WTC11 (cell line): ENCODE measurements at regions not wholly inside any gene's neighbourhood (a gene's known extent, or its start where the extent isn't known, plus 50 kb on each side); places are given as distances from the start of the nearest gene placed in this dataset.

ENCODE experiments used
- ATAC-seq: fragments of 200-7000 bp; cut with Tn5 transposase; 2 replicates; pipeline ENCODE4 v1.10.0; 2021; ENCODE audit warnings: mild to moderate bottlenecking, moderate library complexity
- CTCF ChIA-PET: fragments of 300-600 bp; sonication (Branson Sonifier 250); formaldehyde crosslinking; loops from one replicate; lab custom pipeline; 2021; ENCODE audit warnings: antibody characterized with exemption; lab: Charles Lee
- POLR2A ChIA-PET: fragments of 350-600 bp; sonication (Branson Sonifier 250); formaldehyde crosslinking; loops from one replicate; lab custom pipeline; 2021; ENCODE audit warnings: antibody characterized with exemption; lab: Charles Lee
- DNase-seq: peaks from one replicate; pipeline ENCODE4 v3.0.0; 2021; ENCODE audit warnings: low spot score
- H3K27ac Mint-ChIP-seq: 2 replicates; pipeline ENCODE4 v1.8.0; 2021; ENCODE audit warnings: mixed read lengths
- H3K27me3 Mint-ChIP-seq: 2 replicates; pipeline ENCODE4 v1.8.0; 2021; ENCODE audit warnings: low read depth, mild to moderate bottlenecking, moderate library complexity, mixed read lengths
- H3K36me3 Mint-ChIP-seq: 2 replicates; pipeline ENCODE4 v1.8.0; 2021; ENCODE audit warnings: mixed read lengths
- H3K4me1 Mint-ChIP-seq: 2 replicates; pipeline ENCODE4 v1.8.0; 2022; ENCODE audit warnings: mixed read lengths
- H3K4me3 Mint-ChIP-seq: 2 replicates; pipeline ENCODE4 v1.8.0; 2021; ENCODE audit warnings: mild to moderate bottlenecking, moderate library complexity, mixed read lengths
- H3K9me3 Mint-ChIP-seq: 2 replicates; pipeline ENCODE4 v1.8.0; 2021; ENCODE audit warnings: mixed read lengths
- AR ChIP-seq: fragments of 250-450 bp; sonication (Bioruptor Pico); IDR thresholded peaks from 2 replicates; pipeline ENCODE4 v1.9.0; 2021; ENCODE audit warnings: mild to moderate bottlenecking
- EMX1 ChIP-seq: fragments of 250-450 bp; sonication (Bioruptor Pico); IDR thresholded peaks from 2 replicates; pipeline ENCODE4 v1.8.0; 2021; ENCODE audit warnings: mild to moderate bottlenecking
- JUN ChIP-seq: sonication (generic); formaldehyde crosslinking; IDR thresholded peaks from 2 replicates; pipeline ENCODE4 v1.8.0; 2023; ENCODE audit warnings: mild to moderate bottlenecking, missing genetic modification reagents
- KAT7 ChIP-seq: sonication (generic); formaldehyde crosslinking; IDR thresholded peaks from 2 replicates; pipeline ENCODE4 v1.8.1; 2023; ENCODE audit warnings: missing genetic modification reagents, mild to moderate bottlenecking, borderline replicate concordance
- MYBL2 ChIP-seq: sonication (generic); formaldehyde crosslinking; IDR thresholded peaks from 2 replicates; pipeline ENCODE4 v1.8.1; 2023; ENCODE audit warnings: mild to moderate bottlenecking, moderate library complexity, missing genetic modification reagents
- NFE2L1 ChIP-seq: sonication (generic); formaldehyde crosslinking; IDR thresholded peaks from 2 replicates; pipeline ENCODE4 v1.8.1; 2023; ENCODE audit warnings: missing genetic modification reagents
- NR1H2 ChIP-seq: sonication (generic); formaldehyde crosslinking; IDR thresholded peaks from 2 replicates; pipeline ENCODE4 v1.9.0; 2021; ENCODE audit warnings: mild to moderate bottlenecking, moderate library complexity, missing genetic modification reagents
- PRDM15 ChIP-seq: sonication (generic); formaldehyde crosslinking; IDR thresholded peaks from 2 replicates; pipeline ENCODE4 v1.8.0; 2022; ENCODE audit warnings: missing genetic modification reagents
- RORB ChIP-seq: fragments of 250-450 bp; sonication (Bioruptor Pico); IDR thresholded peaks from 2 replicates; pipeline ENCODE4 v1.9.0; 2021; ENCODE audit warnings: mild to moderate bottlenecking
- SP1 ChIP-seq: sonication (generic); formaldehyde crosslinking; conservative IDR thresholded peaks from 2 replicates; pipeline ENCODE4 v1.8.1; 2022; ENCODE audit warnings: missing genetic modification reagents
- TEAD1 ChIP-seq: sonication (generic); formaldehyde crosslinking; IDR thresholded peaks from 2 replicates; pipeline ENCODE4 v1.8.0; 2022; ENCODE audit warnings: mild to moderate bottlenecking, missing genetic modification reagents
- TEAD4 ChIP-seq: sonication (generic); formaldehyde crosslinking; IDR thresholded peaks from 2 replicates; pipeline ENCODE4 v1.8.0; 2022; ENCODE audit warnings: mild to moderate bottlenecking, missing genetic modification reagents
- ZNF121 ChIP-seq: sonication (generic); formaldehyde crosslinking; IDR thresholded peaks from 2 replicates; pipeline ENCODE4 v1.8.0; 2023; ENCODE audit warnings: missing genetic modification reagents
- ZNF219 ChIP-seq: sonication (generic); formaldehyde crosslinking; IDR thresholded peaks from 2 replicates; pipeline ENCODE4 v1.8.0; 2023; ENCODE audit warnings: missing genetic modification reagents, mild to moderate bottlenecking, borderline replicate concordance
- ZNF232 ChIP-seq: sonication (generic); formaldehyde crosslinking; IDR thresholded peaks from 2 replicates; pipeline ENCODE4 v1.8.0; 2022; ENCODE audit warnings: mild to moderate bottlenecking, missing genetic modification reagents
- ZNF396 ChIP-seq: fragments of 250-450 bp; sonication (Bioruptor Pico); IDR thresholded peaks from 2 replicates; pipeline ENCODE4 v1.8.0; 2021; ENCODE audit warnings: mild to moderate bottlenecking, moderate library complexity, borderline replicate concordance
- ZNF512 ChIP-seq: sonication (generic); formaldehyde crosslinking; IDR thresholded peaks from 2 replicates; pipeline ENCODE4 v1.8.1; 2022; ENCODE audit warnings: missing genetic modification reagents, borderline replicate concordance
- ZSCAN18 ChIP-seq: fragments of 250-450 bp; sonication (Bioruptor Pico); IDR thresholded peaks from 2 replicates; pipeline ENCODE4 v2.1.2; 2022; ENCODE audit warnings: mild to moderate bottlenecking, moderate library complexity
- TF ChIP-seq, protein P1 (sequence below): fragments of 250-450 bp; sonication (Bioruptor Pico); IDR thresholded peaks from 2 replicates; pipeline ENCODE4 v1.9.0; 2021; ENCODE audit warnings: moderate library complexity, mild to moderate bottlenecking, inconsistent platforms, borderline replicate concordance
- TF ChIP-seq, protein P2 (sequence below): sonication (generic); formaldehyde crosslinking; IDR thresholded peaks from 2 replicates; pipeline ENCODE4 v1.8.0; 2023; ENCODE audit warnings: missing genetic modification reagents

DNA sequence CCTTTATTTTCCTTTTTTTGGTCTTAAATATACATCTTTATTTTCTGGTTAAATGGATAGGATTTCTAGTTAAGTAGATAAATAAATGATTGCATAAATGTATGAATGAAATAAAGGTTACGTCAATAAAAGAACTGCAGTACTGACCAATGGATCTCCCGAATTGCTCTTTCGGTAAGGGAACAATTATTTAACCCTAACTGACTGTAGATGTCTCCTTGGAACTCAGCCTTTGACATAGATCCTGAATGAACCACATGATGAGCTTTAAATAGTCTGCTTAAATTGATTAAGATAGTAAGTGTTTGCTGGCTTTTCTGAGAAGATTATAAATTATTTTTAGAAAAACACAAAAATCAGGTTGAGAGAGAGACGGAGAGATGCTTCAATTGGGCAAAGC is 391.0 kb upstream of the SYT1 start (continued):
- TF ChIP-seq, protein P1, sequence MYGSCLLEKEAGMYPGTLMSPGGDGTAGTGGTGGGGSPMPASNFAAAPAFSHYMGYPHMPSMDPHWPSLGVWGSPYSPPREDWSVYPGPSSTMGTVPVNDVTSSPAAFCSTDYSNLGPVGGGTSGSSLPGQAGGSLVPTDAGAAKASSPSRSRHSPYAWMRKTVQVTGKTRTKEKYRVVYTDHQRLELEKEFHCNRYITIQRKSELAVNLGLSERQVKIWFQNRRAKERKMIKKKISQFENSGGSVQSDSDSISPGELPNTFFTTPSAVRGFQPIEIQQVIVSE (CRISPR knock-in tag): no peak
- no peak for TF ChIP-seq NR1H2 (CRISPR knock-in tag)
- TF ChIP-seq SP1 (CRISPR knock-in tag): no peak

GRCh38 chr12:78483767-78484315 is 380.7 kb upstream of the SYT1 start:
- DNase-seq (no peak), ATAC-seq (no peak; the same call in 1 of the 2 replicates)
- H3K36me3 Mint-ChIP-seq: no peaks in the 10 kb centered on the region; the same call in 1 of the 2 replicates
- H3K4me1 Mint-ChIP-seq: peaks cover 6% of the 10 kb centered on the region; the same call in 1 of the 2 replicates
- H3K9me3 Mint-ChIP-seq: peaks cover 16% of the 10 kb centered on the region
- H3K27me3 Mint-ChIP-seq: no peaks in the 10 kb centered on the region
- ChIA-PET POLR2A (interaction anchor here (0.6 kb wide), 1 partner anchor 837 kb away, joined by 3 read pairs; no protein-coding TSS in a partner anchor), CTCF (interaction anchor here (0.7 to 1.0 kb wide), 3 partner anchors 10 to 182 kb away, joined by 3 read pairs; no protein-coding TSS in a partner anchor)
- H3K4me3 Mint-ChIP-seq: no peak overlapping the region
- no peak for TF ChIP-seq PRDM15 (CRISPR knock-in tag)
- no peak for TF ChIP-seq ZNF232 (CRISPR knock-in tag)
- TF ChIP-seq ZSCAN18 (CRISPR knock-in tag): no peak
- TF ChIP-seq MYBL2 (CRISPR knock-in tag): no peak
- no peak overlapping the region for H3K27ac Mint-ChIP-seq

DNA sequence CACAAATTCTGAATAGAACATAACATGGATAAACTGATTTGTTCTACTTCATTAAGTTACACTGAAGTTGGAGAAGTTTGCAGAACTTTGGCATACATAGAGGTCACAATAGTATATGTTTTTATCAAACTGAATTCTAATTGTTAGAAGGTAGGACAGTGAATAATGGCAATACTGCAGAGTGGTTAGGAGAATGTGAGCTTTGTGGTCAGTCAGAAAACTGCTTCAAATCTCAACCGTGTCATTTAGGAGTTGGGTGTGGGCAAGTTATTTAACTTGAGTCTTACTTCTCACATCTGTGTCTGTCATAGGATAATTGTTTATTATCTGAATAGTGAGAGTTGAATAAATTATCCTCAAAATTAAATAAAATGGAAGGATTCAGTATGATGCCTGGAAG is 374.6 kb upstream of the SYT1 start:
- Mint-ChIP-seq H3K36me3 (no peaks in the 10 kb centered on the region; the same call in 1 of the 2 replicates), H3K4me3 (no peak overlapping the region), H3K27me3 (no peaks in the 10 kb centered on the region), H3K27ac (no peak overlapping the region), H3K4me1 (no peaks in the 10 kb centered on the region), H3K9me3 (peaks cover 14% of the 10 kb centered on the region)
- POLR2A ChIA-PET: no interaction called here
- ATAC-seq (no peak), DNase-seq (no peak)
- no peak for TF ChIP-seq EMX1 (CRISPR knock-in tag)
- TF ChIP-seq RORB (CRISPR knock-in tag): no peak
- no peak for TF ChIP-seq ZNF512 (CRISPR knock-in tag)
- no peak for TF ChIP-seq ZNF232 (CRISPR knock-in tag)
- TF ChIP-seq TEAD4 (CRISPR knock-in tag): no peak
- CTCF ChIA-PET: interaction anchor here (1.0 to 2.4 kb wide), 2 partner anchors 20 to 72 kb away, joined by 3 to 11 read pairs; no protein-coding TSS in a partner anchor

GRCh38 chr12:78490861-78491260 is 373.7 kb upstream of the SYT1 start:
- DNase-seq (no peak), ATAC-seq (no peak)
- Mint-ChIP-seq H3K36me3 (no peaks in the 10 kb centered on the region; the same call in 1 of the 2 replicates), H3K4me3 (no peak overlapping the region), H3K4me1 (no peaks in the 10 kb centered on the region), H3K27ac (no peak overlapping the region), H3K27me3 (no peaks in the 10 kb centered on the region), H3K9me3 (peaks cover 7% of the 10 kb centered on the region)
- ChIA-PET POLR2A (no interaction called here), CTCF (interaction anchor here (1.9 to 2.4 kb wide), 2 partner anchors 21 to 71 kb away, joined by 6 to 11 read pairs; no protein-coding TSS in a partner anchor)
- TF ChIP-seq ZNF219 (CRISPR knock-in tag) (no peak), ZNF396 (CRISPR knock-in tag) (no peak), TEAD1 (CRISPR knock-in tag) (no peak), ZNF121 (CRISPR knock-in tag) (no peak), AR (CRISPR knock-in tag) (no peak), KAT7 (no peak), NFE2L1 (CRISPR knock-in tag) (no peak), JUN (CRISPR knock-in tag) (no peak)
- TF ChIP-seq, protein P2, sequence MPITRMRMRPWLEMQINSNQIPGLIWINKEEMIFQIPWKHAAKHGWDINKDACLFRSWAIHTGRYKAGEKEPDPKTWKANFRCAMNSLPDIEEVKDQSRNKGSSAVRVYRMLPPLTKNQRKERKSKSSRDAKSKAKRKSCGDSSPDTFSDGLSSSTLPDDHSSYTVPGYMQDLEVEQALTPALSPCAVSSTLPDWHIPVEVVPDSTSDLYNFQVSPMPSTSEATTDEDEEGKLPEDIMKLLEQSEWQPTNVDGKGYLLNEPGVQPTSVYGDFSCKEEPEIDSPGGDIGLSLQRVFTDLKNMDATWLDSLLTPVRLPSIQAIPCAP: no peak
